ENCODE measurements at regions not wholly inside any gene's neighbourhood (a gene's known extent, or its start where the extent isn't known, plus 50 kb on each side); places are given as distances from the start of the nearest gene placed in this dataset.

GRCh38 chr10:128877141-128877540, 589.9 kb upstream of the MGMT start:
- H3K27me3 Mint-ChIP-seq = peaks cover 11% of the 10 kb centered on the region
- no peak for TF ChIP-seq CTCF (conservative IDR thresholded peaks at IDR 0.05)
- no peaks in the 10 kb centered on the region for H3K9me3 Mint-ChIP-seq
- H3K4me1 Mint-ChIP-seq (ENCODE audit: unreplicated experiment) = no peaks in the 10 kb centered on the region
- no peak overlapping the region for H3K27ac Mint-ChIP-seq
- H3K4me3 Mint-ChIP-seq = no peak overlapping the region
- H3K36me3 Mint-ChIP-seq = no peaks in the 10 kb centered on the region
- peak; percentile 10 for DNase-seq (ENCODE audit: extremely low spot score, unreplicated experiment)

GRCh38 chr10:128877936-128878335, 589.1 kb upstream of the MGMT start:
- Mint-ChIP-seq H3K27ac (no peak overlapping the region), H3K4me1 (ENCODE audit: unreplicated experiment) (no peaks in the 10 kb centered on the region), H3K36me3 (no peaks in the 10 kb centered on the region), H3K4me3 (no peak overlapping the region), H3K27me3 (peaks cover 11% of the 10 kb centered on the region), H3K9me3 (no peaks in the 10 kb centered on the region)
- TF ChIP-seq CTCF (conservative IDR thresholded peaks at IDR 0.05) = no peak
- peak; percentile 40 for DNase-seq (ENCODE audit: extremely low spot score, unreplicated experiment)

DNA sequence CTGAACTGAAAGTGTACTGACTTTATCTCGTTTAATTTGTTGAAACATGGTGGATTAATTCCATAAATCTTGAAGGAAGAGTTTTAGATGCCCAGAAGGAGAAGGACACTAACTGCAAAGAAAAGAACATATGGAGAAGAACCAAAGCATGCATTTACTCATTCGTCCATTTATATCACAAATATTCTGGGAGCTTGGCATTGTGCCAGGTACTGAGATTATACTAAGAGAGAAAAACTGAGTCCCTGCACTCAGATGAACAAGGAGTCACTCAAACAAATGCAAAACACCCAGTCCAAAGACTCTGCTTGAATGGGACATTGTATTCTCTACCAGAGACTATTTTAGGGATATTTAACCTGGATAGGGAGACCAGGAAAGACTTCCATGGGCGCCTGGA, 588.0 kb upstream of the MGMT start:
- no peak overlapping the region for H3K4me3 Mint-ChIP-seq
- no peak overlapping the region for H3K27ac Mint-ChIP-seq
- TF ChIP-seq CTCF (conservative IDR thresholded peaks at IDR 0.05) = no peak
- H3K9me3 Mint-ChIP-seq = no peaks in the 10 kb centered on the region
- no peak for DNase-seq (ENCODE audit: extremely low spot score, unreplicated experiment)
- H3K36me3 Mint-ChIP-seq = no peaks in the 10 kb centered on the region
- H3K4me1 Mint-ChIP-seq (ENCODE audit: unreplicated experiment) = no peaks in the 10 kb centered on the region
- H3K27me3 Mint-ChIP-seq = peaks cover 11% of the 10 kb centered on the region

DNA sequence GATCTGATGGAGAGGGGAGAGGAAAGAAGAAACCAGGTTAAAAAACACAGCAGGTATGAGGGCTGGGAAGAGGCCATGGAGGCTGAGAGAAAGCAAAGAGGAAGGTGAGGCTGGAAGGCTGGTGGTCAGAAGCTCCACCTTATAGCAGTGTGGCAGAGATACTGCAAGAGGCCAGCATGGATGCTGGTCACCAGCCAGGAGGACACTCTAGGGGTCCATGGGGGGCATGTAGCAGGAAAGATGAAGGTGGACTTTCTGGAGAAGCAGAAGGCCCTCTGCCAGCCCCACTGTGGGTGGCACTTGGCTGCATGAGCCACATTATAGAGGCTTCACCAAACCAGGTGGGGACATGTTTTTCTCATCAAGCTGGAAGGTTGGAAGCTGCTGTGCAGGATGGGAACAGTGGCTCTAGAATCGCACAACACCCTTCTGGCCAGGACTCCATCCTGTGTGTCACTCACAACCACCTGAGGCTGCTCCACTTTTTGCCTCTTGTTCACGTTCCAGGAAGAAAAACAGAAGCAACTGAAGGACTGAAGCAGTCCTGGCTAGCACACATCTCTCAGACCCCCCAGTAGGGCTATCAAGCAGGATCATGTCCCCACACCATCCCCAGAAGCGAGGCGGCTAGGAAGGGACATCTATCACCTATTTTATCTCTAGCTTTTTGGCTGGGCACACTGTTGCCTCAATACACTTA, 587.5 kb upstream of the MGMT start:
- Mint-ChIP-seq H3K27ac (no peak overlapping the region), H3K9me3 (no peaks in the 10 kb centered on the region), H3K4me1 (ENCODE audit: unreplicated experiment) (no peaks in the 10 kb centered on the region), H3K4me3 (no peak overlapping the region), H3K27me3 (peaks cover 11% of the 10 kb centered on the region), H3K36me3 (no peaks in the 10 kb centered on the region)
- peak; percentile 31 for DNase-seq (ENCODE audit: extremely low spot score, unreplicated experiment)
- no peak for TF ChIP-seq CTCF (conservative IDR thresholded peaks at IDR 0.05)

GRCh38 chr10:128880159-128880725, 586.8 kb upstream of the MGMT start:
- H3K4me1 Mint-ChIP-seq (ENCODE audit: unreplicated experiment) = no peaks in the 10 kb centered on the region
- peak; percentile 22 for DNase-seq (ENCODE audit: extremely low spot score, unreplicated experiment)
- H3K27me3 Mint-ChIP-seq = peaks cover 11% of the 10 kb centered on the region
- H3K9me3 Mint-ChIP-seq = no peaks in the 10 kb centered on the region
- no peak overlapping the region for H3K4me3 Mint-ChIP-seq
- H3K27ac Mint-ChIP-seq = no peak overlapping the region
- no peaks in the 10 kb centered on the region for H3K36me3 Mint-ChIP-seq
- no peak for TF ChIP-seq CTCF (conservative IDR thresholded peaks at IDR 0.05)

Measured in type B pancreatic cell (in vitro differentiated cells).